SK-N-MC (cell line): ENCODE measurements at regions not wholly inside any gene's neighbourhood (a gene's known extent, or its start where the extent isn't known, plus 50 kb on each side); places are given as distances from the start of the nearest gene placed in this dataset.
A peak's percentile ranks its signal among the peaks of the same experiment; 100 is the strongest.

ENCODE experiments used
- DNase-seq: peaks from one replicate; pipeline ENCODE4 v3.0.0-alpha.2; 2011; ENCODE audit warnings: low read depth, low spot score
- H3K27ac ChIP-seq: fragments of 200-600 bp; sonication (generic); 2 replicates; pipeline ENCODE4 v1.5.1; 2016; ENCODE audit warnings: mixed run types
- H3K36me3 ChIP-seq: fragments of 200-600 bp; sonication (generic); 2 replicates; pipeline ENCODE4 v1.6.1; 2017; ENCODE audit warnings: antibody characterized with exemption, low read length, mixed read lengths; ENCODE audit not compliant: insufficient read depth
- H3K4me3 ChIP-seq: fragments of 200-600 bp; sonication (generic); 2 replicates; pipeline ENCODE4 v1.5.1; 2016
- H3K9ac ChIP-seq: fragments of 200-600 bp; sonication (generic); 2 replicates; pipeline ENCODE4 v1.8.0; 2017; ENCODE audit warnings: mixed run types, mixed read lengths; ENCODE audit not compliant: insufficient read length
- H3K9me3 ChIP-seq: fragments of 200-600 bp; sonication (generic); 2 replicates; pipeline ENCODE4 v1.6.1; 2017; ENCODE audit warnings: low read depth, mild to moderate bottlenecking, antibody characterized with exemption, low read length, moderate library complexity, mixed read lengths
- EZH2 ChIP-seq: fragments of 200-600 bp; sonication (generic); IDR thresholded peaks from one replicate; pipeline ENCODE4 v1.6.1; 2017; ENCODE audit warnings: antibody characterized with exemption
- FOXP2 ChIP-seq: optimal IDR thresholded peaks from 2 replicates; pipeline ENCODE3; 2011; ENCODE audit warnings: mild to moderate bottlenecking, moderate library complexity; ENCODE audit not compliant: insufficient read depth; ENCODE audit errors: extremely low read length, control extremely low read depth
- POLR2AphosphoS5 ChIP-seq: IDR thresholded peaks from 2 replicates; pipeline ENCODE4 v1.6.1; 2012; ENCODE audit warnings: mild to moderate bottlenecking, low read depth, low read length, borderline replicate concordance

- no peak overlapping the region for H3K9ac ChIP-seq
- TF ChIP-seq POLR2AphosphoS5 (no peak), FOXP2 (no peak), EZH2 (no peak)
- no peak overlapping the region for H3K4me3 ChIP-seq
- DNase-seq = no peak
- no peak overlapping the region for H3K27ac ChIP-seq
- no peaks in the 10 kb centered on the region for H3K9me3 ChIP-seq
- H3K36me3 ChIP-seq = no peaks in the 10 kb centered on the region
These were observed 137.6 kb upstream of the SPIN4 start for GRCh38 chrX:63488546-63489373.

- Histone ChIP-seq H3K4me3 (no peak overlapping the region), H3K36me3 (no peaks in the 10 kb centered on the region), H3K27ac (no peak overlapping the region), H3K9me3 (peaks cover 6% of the 10 kb centered on the region; the same call in 1 of the 2 replicates), H3K9ac (no peak overlapping the region)
- TF ChIP-seq POLR2AphosphoS5 = no peak
- no peak for TF ChIP-seq FOXP2
- no peak for TF ChIP-seq EZH2
- peak; percentile 2 for DNase-seq
These were observed 124.1 kb upstream of the SPIN4 start for GRCh38 chrX:63475200-63475599.

GRCh38 chrX:63471004-63471403, 119.9 kb upstream of the SPIN4 start:
- peaks cover 5% of the 10 kb centered on the region; the same call in 1 of the 2 replicates for H3K9me3 ChIP-seq
- no peak overlapping the region for H3K9ac ChIP-seq
- DNase-seq = no peak
- TF ChIP-seq POLR2AphosphoS5 (no peak), EZH2 (no peak), FOXP2 (no peak)
- no peak overlapping the region for H3K27ac ChIP-seq
- no peak overlapping the region for H3K4me3 ChIP-seq
- H3K36me3 ChIP-seq = no peaks in the 10 kb centered on the region

GRCh38 chrX:63470506-63470905, 119.4 kb upstream of the SPIN4 start:
- no peak overlapping the region for H3K27ac ChIP-seq
- H3K4me3 ChIP-seq = no peak overlapping the region
- no peaks in the 10 kb centered on the region for H3K36me3 ChIP-seq
- no peak for TF ChIP-seq EZH2
- no peak for TF ChIP-seq FOXP2
- TF ChIP-seq POLR2AphosphoS5 = no peak
- no peak overlapping the region for H3K9ac ChIP-seq
- peaks cover 2% of the 10 kb centered on the region; the same call in 1 of the 2 replicates for H3K9me3 ChIP-seq
- no peak for DNase-seq

- TF ChIP-seq POLR2AphosphoS5 = no peak
- TF ChIP-seq FOXP2 = no peak
- TF ChIP-seq EZH2 = no peak
- Histone ChIP-seq H3K27ac (no peak overlapping the region), H3K9ac (no peak overlapping the region), H3K9me3 (no peaks in the 10 kb centered on the region), H3K4me3 (no peak overlapping the region), H3K36me3 (no peaks in the 10 kb centered on the region)
- DNase-seq = no peak
These were observed 115.6 kb upstream of the SPIN4 start for GRCh38 chrX:63466690-63467089.

GRCh38 chrX:63458981-63459380, 107.8 kb upstream of the SPIN4 start:
- TF ChIP-seq FOXP2 (no peak), EZH2 (no peak), POLR2AphosphoS5 (no peak)
- DNase-seq = no peak
- Histone ChIP-seq H3K9ac (no peak overlapping the region), H3K9me3 (no peaks in the 10 kb centered on the region), H3K36me3 (no peaks in the 10 kb centered on the region), H3K4me3 (no peak overlapping the region), H3K27ac (no peak overlapping the region)

- no peak for DNase-seq
- no peak for TF ChIP-seq EZH2
- no peak for TF ChIP-seq FOXP2
- TF ChIP-seq POLR2AphosphoS5 = no peak
- Histone ChIP-seq H3K9me3 (no peaks in the 10 kb centered on the region), H3K4me3 (no peak overlapping the region), H3K27ac (no peak overlapping the region), H3K36me3 (no peaks in the 10 kb centered on the region), H3K9ac (no peak overlapping the region)
These were observed 102.4 kb upstream of the SPIN4 start for GRCh38 chrX:63453571-63453970.

GRCh38 chrX:63441717-63442116, 90.6 kb upstream of the SPIN4 start:
- H3K27ac ChIP-seq = no peak overlapping the region
- DNase-seq = no peak
- no peaks in the 10 kb centered on the region for H3K9me3 ChIP-seq
- no peak overlapping the region for H3K4me3 ChIP-seq
- H3K9ac ChIP-seq = no peak overlapping the region
- TF ChIP-seq POLR2AphosphoS5 (no peak), EZH2 (no peak), FOXP2 (no peak)
- H3K36me3 ChIP-seq = no peaks in the 10 kb centered on the region
